GM12878 (cell line): ENCODE measurements at regions not wholly inside any gene's neighbourhood (a gene's known extent, or its start where the extent isn't known, plus 50 kb on each side); places are given as distances from the start of the nearest gene placed in this dataset.

Experiments used
- ATAC-seq: fragments of 200-7000 bp; cut with Tn5 transposase; 3 replicates; pipeline ENCODE4 v1.9.1; 2020; ENCODE audit warnings: mild to moderate bottlenecking, moderate library complexity
- BruUV-seq: library from RNA; stranded (reverse); fragments of 400-500 nt; replicated peaks from 2 replicates; lab custom pipeline; 2021; lab: Mats Ljungman, UMichigan
- CTCF ChIA-PET: fragments of 300-600 bp; sonication (Branson Sonifier 250); formaldehyde crosslinking; extraction: SDS; loops from one replicate; lab custom pipeline; 2021; ENCODE audit warnings: inconsistent platforms; lab: Yijun Ruan, JAX
- POLR2A ChIA-PET: fragments of 350-600 bp; formaldehyde crosslinking; extraction: SDS; loops from one replicate; lab custom pipeline; 2021; ENCODE audit warnings: inconsistent platforms; lab: Charles Lee
- RAD21 ChIA-PET: fragments of 300-600 bp; sonication (Branson Sonifier 250); formaldehyde crosslinking; loops from one replicate; lab custom pipeline; 2023; ENCODE audit warnings: antibody characterized with exemption; ENCODE audit not compliant: unreplicated experiment; lab: Charles Lee
- SMC1A ChIA-PET: fragments of 300-600 bp; sonication (Branson Sonifier 250); formaldehyde crosslinking; loops from one replicate; lab custom pipeline; 2023; ENCODE audit not compliant: unreplicated experiment, uncharacterized antibody; lab: Charles Lee
- DNase-seq: peaks from one replicate; pipeline ENCODE4 v3.0.0-alpha.2; 2011; ENCODE audit warnings: low read depth, low spot score
- FAIRE-seq: peaks from 3 replicates; lab custom pipeline; 2011; peaks lifted over from hg19 to GRCh38; lab: Jason Lieb, UNC
- H2AFZ ChIP-seq: 2 replicates; pipeline ENCODE4 v1.6.0; 2011; ENCODE audit warnings: low read depth, low read length, control low read depth; ENCODE audit not compliant: control insufficient read depth
- H3K27ac ChIP-seq: 2 replicates; pipeline ENCODE4 v1.5.1; 2011; ENCODE audit warnings: control low read depth; ENCODE audit not compliant: control insufficient read depth, insufficient read depth
- H3K27me3 ChIP-seq, 2 experiments: replicated peaks in 1 of 2; 2 replicates each; pipeline versions ENCODE4 v1.6.0 to v1.6.1; 2011; ENCODE audit warnings: low read length in 1 of 2; ENCODE audit not compliant: control insufficient read depth in 2 of 2, insufficient read depth in 2 of 2
- H3K36me3 ChIP-seq, 2 experiments: 2 replicates each; pipeline ENCODE4 v1.5.1; 2011; ENCODE audit warnings: low read length in 1 of 2; ENCODE audit not compliant: control insufficient read depth in 2 of 2, insufficient read depth in 2 of 2
- H3K4me1 ChIP-seq: 2 replicates; pipeline ENCODE4 v1.6.1; 2011; ENCODE audit warnings: mild to moderate bottlenecking, low read length, moderate library complexity, mixed read lengths; ENCODE audit not compliant: control insufficient read depth, insufficient read depth
- H3K4me2 ChIP-seq: 2 replicates; pipeline ENCODE4 v1.6.0; 2011; ENCODE audit warnings: control low read depth; ENCODE audit not compliant: control insufficient read depth, insufficient read depth
- H3K4me3 ChIP-seq: fragments of 200-600 bp; sonication (generic); 2 replicates; pipeline ENCODE4 v1.5.1; 2016
- H3K79me2 ChIP-seq: 2 replicates; pipeline ENCODE4 v1.6.0; 2011; ENCODE audit warnings: low read length; ENCODE audit not compliant: control insufficient read depth, insufficient read depth
- H3K9ac ChIP-seq: 2 replicates; pipeline ENCODE4 v1.8.0; 2011; ENCODE audit warnings: low read length, control low read depth, mixed read lengths; ENCODE audit not compliant: control insufficient read depth, insufficient read depth
- H3K9me3 ChIP-seq: replicated peaks from 3 replicates; pipeline ENCODE4 v1.5.1; 2011; ENCODE audit warnings: mild to moderate bottlenecking, low read length; ENCODE audit not compliant: control insufficient read depth, insufficient read depth
- H4K20me1 ChIP-seq: 2 replicates; pipeline ENCODE4 v1.6.0; 2011; ENCODE audit not compliant: control insufficient read depth, insufficient read depth
- FOS ChIP-seq: IDR thresholded peaks from 3 replicates; pipeline ENCODE4 v1.6.1; 2011; ENCODE audit warnings: borderline replicate concordance; ENCODE audit not compliant: insufficient read length; ENCODE audit errors: extremely low read depth
- HDGF ChIP-seq: fragments of 450-650 bp; IDR thresholded peaks from 2 replicates; pipeline ENCODE4 v1.6.1; 2016; ENCODE audit warnings: antibody characterized with exemption
- NR2C2 ChIP-seq: IDR thresholded peaks from 2 replicates; pipeline ENCODE4 v1.6.1; 2011; ENCODE audit warnings: borderline replicate concordance, low read depth; ENCODE audit not compliant: control insufficient read depth, insufficient read length
- RAD21 ChIP-seq: IDR thresholded peaks from 2 replicates; pipeline ENCODE4 v1.6.1; 2011; ENCODE audit warnings: mild to moderate bottlenecking, low read depth, low read length, moderate library complexity; ENCODE audit not compliant: insufficient read depth
- SMAD1 ChIP-seq: fragments of 450-650 bp; IDR thresholded peaks from 2 replicates; pipeline ENCODE4 v1.6.1; 2018; ENCODE audit warnings: mild to moderate bottlenecking, low read depth; ENCODE audit not compliant: partially characterized antibody
- SRF ChIP-seq, 2 experiments: IDR thresholded peaks; 2 replicates each; pipeline ENCODE4 v1.6.1; 2011; ENCODE audit warnings: low read depth in 2 of 2, low read length in 2 of 2, mild to moderate bottlenecking in 1 of 2, moderate library complexity in 1 of 2
- TARDBP ChIP-seq: IDR thresholded peaks from 2 replicates; pipeline ENCODE4 v1.6.1; 2016; ENCODE audit warnings: borderline replicate concordance
- WGBS: methylation state at CpG from one replicate; pipeline ENCODE4 v1.1.6; 2016; ENCODE audit warnings: low lambda C conversion rate; ENCODE audit not compliant: insufficient replicate concordance, insufficient coverage; ENCODE audit errors: missing lambda C conversion rate; 5-methylcytosine and 5-hydroxymethylcytosine counted together
- in situ Hi-C: fragments of 300-500 bp; cut with MboI; formaldehyde crosslinking; loops from 9 replicates; pipeline ENCODE4 v1.14.3; 2018; ENCODE audit warnings: mixed read lengths
- intact Hi-C: fragments of 100-400 bp; cut with micrococcal nuclease; formaldehyde crosslinking; loops from one replicate; pipeline ENCODE4 v1.14.2; 2022; ENCODE audit not compliant: unreplicated experiment
- TF ChIP-seq, protein P1 (sequence below): fragments of 450-650 bp; IDR thresholded peaks from 2 replicates; pipeline ENCODE4 v1.6.1; 2017; ENCODE audit warnings: antibody characterized with exemption, mild to moderate bottlenecking, moderate library complexity
- TF ChIP-seq, protein P2 (sequence below): IDR thresholded peaks from 2 replicates; pipeline ENCODE4 v1.6.1; 2012; ENCODE audit warnings: low read length, inconsistent platforms
- TF ChIP-seq, protein P3 (sequence below): IDR thresholded peaks from 2 replicates; pipeline ENCODE4 v1.6.1; 2012; ENCODE audit warnings: low read depth, low read length, improper control_type of control experiment
- TF ChIP-seq, protein P4 (sequence below): fragments of 450-650 bp; IDR thresholded peaks from 2 replicates; pipeline ENCODE4 v1.6.1; 2016; ENCODE audit warnings: mild to moderate bottlenecking, moderate library complexity, borderline replicate concordance

DNA sequence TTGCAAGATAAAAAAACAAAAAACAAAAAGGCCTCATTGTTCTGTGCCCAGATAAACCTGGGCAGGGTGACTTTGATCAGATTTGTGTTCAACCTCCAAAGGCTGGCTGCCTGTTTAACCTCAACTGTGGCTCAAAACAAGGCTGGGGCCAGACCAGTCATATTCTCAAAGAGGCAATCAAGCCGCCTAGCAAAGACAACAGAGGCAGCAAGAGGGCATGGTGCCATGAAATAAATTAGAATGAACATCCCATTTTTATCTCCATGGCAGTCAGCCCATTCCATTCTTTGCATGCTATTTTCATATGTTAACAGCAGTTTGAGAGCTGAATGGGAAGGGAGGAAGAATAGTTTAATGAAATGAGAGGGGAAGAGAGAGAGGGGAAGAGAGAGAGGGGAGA is 1150.3 kb downstream of the TYW1 start:
- ChIA-PET SMC1A (no interaction called here), POLR2A (no interaction called here), CTCF (no interaction called here), RAD21 (no interaction called here)
- intact Hi-C loops, result no loop called here
- Histone ChIP-seq H3K4me2 (no peak overlapping the region), H3K36me3 (no peaks in the 10 kb centered on the region), H3K27me3 (no peaks in the 10 kb centered on the region), H3K9me3 (no peaks in the 10 kb centered on the region), H3K9ac (no peak overlapping the region), H4K20me1 (no peaks in the 10 kb centered on the region), H3K27ac (no peak overlapping the region), H3K79me2 (no peaks in the 10 kb centered on the region), H3K4me1 (no peaks in the 10 kb centered on the region), H2AFZ (no peak overlapping the region), H3K4me3 (no peak overlapping the region)
- in situ Hi-C loops, result no loop called here
- 36% methylated on average over 1 of the region's 1 CpG for WGBS
- TF ChIP-seq NR2C2, result no peak
- TF ChIP-seq, protein P1, sequence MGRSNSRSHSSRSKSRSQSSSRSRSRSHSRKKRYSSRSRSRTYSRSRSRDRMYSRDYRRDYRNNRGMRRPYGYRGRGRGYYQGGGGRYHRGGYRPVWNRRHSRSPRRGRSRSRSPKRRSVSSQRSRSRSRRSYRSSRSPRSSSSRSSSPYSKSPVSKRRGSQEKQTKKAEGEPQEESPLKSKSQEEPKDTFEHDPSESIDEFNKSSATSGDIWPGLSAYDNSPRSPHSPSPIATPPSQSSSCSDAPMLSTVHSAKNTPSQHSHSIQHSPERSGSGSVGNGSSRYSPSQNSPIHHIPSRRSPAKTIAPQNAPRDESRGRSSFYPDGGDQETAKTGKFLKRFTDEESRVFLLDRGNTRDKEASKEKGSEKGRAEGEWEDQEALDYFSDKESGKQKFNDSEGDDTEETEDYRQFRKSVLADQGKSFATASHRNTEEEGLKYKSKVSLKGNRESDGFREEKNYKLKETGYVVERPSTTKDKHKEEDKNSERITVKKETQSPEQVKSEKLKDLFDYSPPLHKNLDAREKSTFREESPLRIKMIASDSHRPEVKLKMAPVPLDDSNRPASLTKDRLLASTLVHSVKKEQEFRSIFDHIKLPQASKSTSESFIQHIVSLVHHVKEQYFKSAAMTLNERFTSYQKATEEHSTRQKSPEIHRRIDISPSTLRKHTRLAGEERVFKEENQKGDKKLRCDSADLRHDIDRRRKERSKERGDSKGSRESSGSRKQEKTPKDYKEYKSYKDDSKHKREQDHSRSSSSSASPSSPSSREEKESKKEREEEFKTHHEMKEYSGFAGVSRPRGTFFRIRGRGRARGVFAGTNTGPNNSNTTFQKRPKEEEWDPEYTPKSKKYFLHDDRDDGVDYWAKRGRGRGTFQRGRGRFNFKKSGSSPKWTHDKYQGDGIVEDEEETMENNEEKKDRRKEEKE, result no peak
- no peak for TF ChIP-seq FOS
- no peak for TF ChIP-seq RAD21
- TF ChIP-seq, protein P2, sequence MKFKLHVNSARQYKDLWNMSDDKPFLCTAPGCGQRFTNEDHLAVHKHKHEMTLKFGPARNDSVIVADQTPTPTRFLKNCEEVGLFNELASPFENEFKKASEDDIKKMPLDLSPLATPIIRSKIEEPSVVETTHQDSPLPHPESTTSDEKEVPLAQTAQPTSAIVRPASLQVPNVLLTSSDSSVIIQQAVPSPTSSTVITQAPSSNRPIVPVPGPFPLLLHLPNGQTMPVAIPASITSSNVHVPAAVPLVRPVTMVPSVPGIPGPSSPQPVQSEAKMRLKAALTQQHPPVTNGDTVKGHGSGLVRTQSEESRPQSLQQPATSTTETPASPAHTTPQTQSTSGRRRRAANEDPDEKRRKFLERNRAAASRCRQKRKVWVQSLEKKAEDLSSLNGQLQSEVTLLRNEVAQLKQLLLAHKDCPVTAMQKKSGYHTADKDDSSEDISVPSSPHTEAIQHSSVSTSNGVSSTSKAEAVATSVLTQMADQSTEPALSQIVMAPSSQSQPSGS, result no peak
- TF ChIP-seq HDGF, result no peak
- no peak for TF ChIP-seq TARDBP
- TF ChIP-seq, protein P3, sequence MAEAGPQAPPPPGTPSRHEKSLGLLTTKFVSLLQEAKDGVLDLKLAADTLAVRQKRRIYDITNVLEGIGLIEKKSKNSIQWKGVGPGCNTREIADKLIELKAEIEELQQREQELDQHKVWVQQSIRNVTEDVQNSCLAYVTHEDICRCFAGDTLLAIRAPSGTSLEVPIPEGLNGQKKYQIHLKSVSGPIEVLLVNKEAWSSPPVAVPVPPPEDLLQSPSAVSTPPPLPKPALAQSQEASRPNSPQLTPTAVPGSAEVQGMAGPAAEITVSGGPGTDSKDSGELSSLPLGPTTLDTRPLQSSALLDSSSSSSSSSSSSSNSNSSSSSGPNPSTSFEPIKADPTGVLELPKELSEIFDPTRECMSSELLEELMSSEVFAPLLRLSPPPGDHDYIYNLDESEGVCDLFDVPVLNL, result no peak
- no peak for TF ChIP-seq SMAD1
- no peak for TF ChIP-seq SRF (IDR thresholded peaks at IDR 0.05; ENCODE audit: low read depth in 2 of 2, low read length in 2 of 2)
- TF ChIP-seq, protein P4, sequence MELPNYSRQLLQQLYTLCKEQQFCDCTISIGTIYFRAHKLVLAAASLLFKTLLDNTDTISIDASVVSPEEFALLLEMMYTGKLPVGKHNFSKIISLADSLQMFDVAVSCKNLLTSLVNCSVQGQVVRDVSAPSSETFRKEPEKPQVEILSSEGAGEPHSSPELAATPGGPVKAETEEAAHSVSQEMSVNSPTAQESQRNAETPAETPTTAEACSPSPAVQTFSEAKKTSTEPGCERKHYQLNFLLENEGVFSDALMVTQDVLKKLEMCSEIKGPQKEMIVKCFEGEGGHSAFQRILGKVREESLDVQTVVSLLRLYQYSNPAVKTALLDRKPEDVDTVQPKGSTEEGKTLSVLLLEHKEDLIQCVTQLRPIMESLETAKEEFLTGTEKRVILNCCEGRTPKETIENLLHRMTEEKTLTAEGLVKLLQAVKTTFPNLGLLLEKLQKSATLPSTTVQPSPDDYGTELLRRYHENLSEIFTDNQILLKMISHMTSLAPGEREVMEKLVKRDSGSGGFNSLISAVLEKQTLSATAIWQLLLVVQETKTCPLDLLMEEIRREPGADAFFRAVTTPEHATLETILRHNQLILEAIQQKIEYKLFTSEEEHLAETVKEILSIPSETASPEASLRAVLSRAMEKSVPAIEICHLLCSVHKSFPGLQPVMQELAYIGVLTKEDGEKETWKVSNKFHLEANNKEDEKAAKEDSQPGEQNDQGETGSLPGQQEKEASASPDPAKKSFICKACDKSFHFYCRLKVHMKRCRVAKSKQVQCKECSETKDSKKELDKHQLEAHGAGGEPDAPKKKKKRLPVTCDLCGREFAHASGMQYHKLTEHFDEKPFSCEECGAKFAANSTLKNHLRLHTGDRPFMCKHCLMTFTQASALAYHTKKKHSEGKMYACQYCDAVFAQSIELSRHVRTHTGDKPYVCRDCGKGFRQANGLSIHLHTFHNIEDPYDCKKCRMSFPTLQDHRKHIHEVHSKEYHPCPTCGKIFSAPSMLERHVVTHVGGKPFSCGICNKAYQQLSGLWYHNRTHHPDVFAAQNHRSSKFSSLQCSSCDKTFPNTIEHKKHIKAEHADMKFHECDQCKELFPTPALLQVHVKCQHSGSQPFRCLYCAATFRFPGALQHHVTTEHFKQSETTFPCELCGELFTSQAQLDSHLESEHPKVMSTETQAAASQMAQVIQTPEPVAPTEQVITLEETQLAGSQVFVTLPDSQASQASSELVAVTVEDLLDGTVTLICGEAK, result no peak
- BruUV-seq, result no TSS peak
- DNase-seq (no peak), FAIRE-seq (no peak), ATAC-seq (no peak)
